HL-60 (cell line): ENCODE measurements at regions not wholly inside any gene's neighbourhood (a gene's known extent, or its start where the extent isn't known, plus 50 kb on each side); places are given as distances from the start of the nearest gene placed in this dataset.

Experiments
- CTCF ChIP-seq: IDR thresholded peaks from one replicate; pipeline ENCODE4 v1.5.1; 2011; ENCODE audit warnings: low read length, control low read depth, inconsistent platforms; ENCODE audit not compliant: insufficient read depth
- GABPA ChIP-seq: IDR thresholded peaks from 2 replicates; pipeline ENCODE4 v1.6.1; 2012; ENCODE audit warnings: low read depth
- POLR2AphosphoS5 ChIP-seq: IDR thresholded peaks from 2 replicates; pipeline ENCODE4 v1.6.1; 2012; ENCODE audit warnings: low read depth
- REST ChIP-seq: IDR thresholded peaks from 2 replicates; pipeline ENCODE4 v1.6.1; 2012; ENCODE audit warnings: low read depth; ENCODE audit not compliant: insufficient replicate concordance

DNA sequence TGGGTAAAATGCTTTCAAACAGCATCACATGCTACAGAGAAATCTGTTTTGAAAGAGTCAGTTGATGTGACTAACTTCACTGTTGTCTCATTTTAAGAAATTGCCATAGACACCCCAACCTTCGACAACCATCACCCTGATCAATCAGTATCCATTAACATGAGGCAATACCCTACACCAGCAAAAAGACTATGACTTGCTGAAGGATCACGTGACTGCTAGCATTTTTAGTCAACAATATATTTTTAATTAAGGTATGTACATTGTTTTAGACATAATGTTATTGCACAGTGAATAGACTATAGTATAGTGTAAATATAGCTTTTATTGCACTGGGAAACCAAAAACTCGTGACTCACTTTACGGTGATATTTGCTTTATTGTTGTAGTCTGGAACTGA, 200.0 kb upstream of the ARHGAP24 start:
- TF ChIP-seq POLR2AphosphoS5: no peak
- TF ChIP-seq CTCF: no peak
- TF ChIP-seq GABPA: no peak
- TF ChIP-seq REST: no peak
